ENCODE measurements at regions not wholly inside any gene's neighbourhood (a gene's known extent, or its start where the extent isn't known, plus 50 kb on each side); places are given as distances from the start of the nearest gene placed in this dataset.
A peak's percentile ranks its signal among the peaks of the same experiment; 100 is the strongest.

- DNase-seq (ENCODE audit: low spot score): no peak
These were observed 120.7 kb upstream of the ZC3H15 start for GRCh38 chr2:186365406-186365805.

GRCh38 chr2:186379052-186379451 lies 107.0 kb upstream of the ZC3H15 start:
- DNase-seq (ENCODE audit: low spot score) (no peak), ATAC-seq (no peak)
- H3K4me3 Mint-ChIP-seq: no peak overlapping the region
- H3K27me3 Mint-ChIP-seq (ENCODE audit: low read depth): no peaks in the 10 kb centered on the region
- H3K9me3 Mint-ChIP-seq: peaks cover 16% of the 10 kb centered on the region
- no peak for TF ChIP-seq SMAD3 (CRISPR knock-in tag; IDR thresholded peaks at IDR 0.05; ENCODE audit: borderline replicate concordance)
- TF ChIP-seq GABPB1 (CRISPR knock-in tag; IDR thresholded peaks at IDR 0.05): peak; percentile 46; the same call in 1 of the 2 replicates
- TF ChIP-seq E2F1 (CRISPR knock-in tag; IDR thresholded peaks at IDR 0.05): no peak
- no peak overlapping the region for H3K27ac Mint-ChIP-seq
- ChIA-PET POLR2A (no interaction called here), CTCF (no interaction called here)
- H3K4me1 Mint-ChIP-seq: no peaks in the 10 kb centered on the region
- H3K36me3 Mint-ChIP-seq: peaks cover 7% of the 10 kb centered on the region

More at GRCh38 chr2:186365406-186365805, 120.7 kb upstream of the ZC3H15 start:
- Mint-ChIP-seq H3K4me1 (no peaks in the 10 kb centered on the region), H3K4me3 (no peak overlapping the region), H3K36me3 (no peaks in the 10 kb centered on the region), H3K27ac (no peak overlapping the region), H3K9me3 (peaks cover 7% of the 10 kb centered on the region), H3K27me3 (ENCODE audit: low read depth) (no peaks in the 10 kb centered on the region)
- ChIA-PET POLR2A (no interaction called here), CTCF (no interaction called here)
- TF ChIP-seq RORB (CRISPR knock-in tag; IDR thresholded peaks at IDR 0.05): no peak
- TF ChIP-seq NFE2L1 (CRISPR knock-in tag; IDR thresholded peaks at IDR 0.05): no peak
- TF ChIP-seq GTF2I (CRISPR knock-in tag; conservative IDR thresholded peaks at IDR 0.05): no peak
- TF ChIP-seq E2F1 (CRISPR knock-in tag; IDR thresholded peaks at IDR 0.05): no peak
- TF ChIP-seq FOXK1 (CRISPR knock-in tag; IDR thresholded peaks at IDR 0.05): no peak
- no peak for TF ChIP-seq ZNF416 (CRISPR knock-in tag; IDR thresholded peaks at IDR 0.05)
- TF ChIP-seq RELA (CRISPR knock-in tag; IDR thresholded peaks at IDR 0.05; ENCODE audit: borderline replicate concordance): no peak
- no peak for TF ChIP-seq ZNF532 (CRISPR knock-in tag; IDR thresholded peaks at IDR 0.05; ENCODE audit: borderline replicate concordance)
- TF ChIP-seq ATF1 (CRISPR knock-in tag; IDR thresholded peaks at IDR 0.05): no peak
- TF ChIP-seq CBFB (CRISPR knock-in tag; IDR thresholded peaks at IDR 0.05; ENCODE audit: low read depth): no peak
- no peak for TF ChIP-seq SP1 (CRISPR knock-in tag; conservative IDR thresholded peaks at IDR 0.05)
- no peak for TF ChIP-seq ZNF423 (CRISPR knock-in tag; IDR thresholded peaks at IDR 0.05)
- no peak for TF ChIP-seq FOXJ3 (CRISPR knock-in tag; IDR thresholded peaks at IDR 0.05; ENCODE audit: borderline replicate concordance)
- TF ChIP-seq ATF6 (CRISPR knock-in tag; IDR thresholded peaks at IDR 0.05): no peak
- TF ChIP-seq HMGA2 (CRISPR knock-in tag; IDR thresholded peaks at IDR 0.05): no peak
- no peak for TF ChIP-seq ZBTB21 (CRISPR knock-in tag; IDR thresholded peaks at IDR 0.05; ENCODE audit: borderline replicate concordance)
- no peak for TF ChIP-seq ZNF219 (CRISPR knock-in tag; IDR thresholded peaks at IDR 0.05; ENCODE audit: borderline replicate concordance)
- ATAC-seq: no peak

All from WTC11 (cell line).